ENCODE measurements at regions not wholly inside any gene's neighbourhood (a gene's known extent, or its start where the extent isn't known, plus 50 kb on each side); places are given as distances from the start of the nearest gene placed in this dataset.
"Not testable (repeated sequence)": the region's sequence is repeated elsewhere in the genome, so short reads cannot be mapped to it uniquely, and the experiment has no call there.

GRCh38 chr7:68176974-68177373 lies 1180.3 kb downstream of the TYW1 start:
- DNase-seq (ENCODE audit: low spot score), result no peak

GRCh38 chr7:68180761-68181160 lies 1184.1 kb downstream of the TYW1 start:
- no peak for DNase-seq (ENCODE audit: low spot score)

GRCh38 chr7:68183176-68183575 lies 1186.5 kb downstream of the TYW1 start:
- DNase-seq (ENCODE audit: low spot score), result no peak

DNA sequence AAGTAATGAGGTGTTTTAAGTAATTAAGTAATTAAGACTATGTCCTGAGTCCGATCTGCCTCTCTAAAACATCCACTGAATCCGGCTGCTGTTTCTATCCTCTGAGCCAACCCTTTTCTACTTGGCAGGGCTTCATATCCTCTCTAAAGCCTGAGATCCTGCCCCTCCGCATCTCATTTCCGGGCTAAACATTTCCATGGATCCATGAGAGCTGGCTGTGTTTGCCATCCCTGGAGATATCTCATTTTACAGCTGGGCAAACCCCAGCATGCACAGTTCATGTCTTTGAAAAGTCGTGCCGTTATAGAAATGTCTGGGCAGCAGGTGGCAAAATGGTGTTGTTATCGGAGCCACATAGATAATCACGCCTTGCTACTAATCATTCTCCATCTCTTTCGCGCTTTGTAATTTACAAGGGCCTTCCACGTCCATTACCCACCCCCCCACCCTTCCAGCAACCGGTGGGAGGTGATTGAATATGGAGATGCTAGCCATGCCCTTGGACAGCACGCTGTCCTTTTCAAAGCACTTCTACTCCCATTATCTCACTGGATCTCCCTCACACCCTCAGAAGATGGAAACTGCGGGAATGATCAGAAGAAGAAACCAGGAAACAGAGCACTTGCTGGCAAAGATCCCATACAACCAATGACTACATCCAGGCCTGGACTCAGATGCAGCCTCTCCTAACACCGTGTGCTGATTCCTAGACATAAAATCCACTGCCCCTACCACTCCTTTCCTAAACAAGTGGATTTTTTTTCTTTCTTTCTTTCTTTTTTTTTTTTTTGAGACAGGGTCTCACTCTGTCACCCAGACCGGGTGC lies 1189.2 kb downstream of the TYW1 start:
- DNase-seq (ENCODE audit: low spot score), result no peak

DNA sequence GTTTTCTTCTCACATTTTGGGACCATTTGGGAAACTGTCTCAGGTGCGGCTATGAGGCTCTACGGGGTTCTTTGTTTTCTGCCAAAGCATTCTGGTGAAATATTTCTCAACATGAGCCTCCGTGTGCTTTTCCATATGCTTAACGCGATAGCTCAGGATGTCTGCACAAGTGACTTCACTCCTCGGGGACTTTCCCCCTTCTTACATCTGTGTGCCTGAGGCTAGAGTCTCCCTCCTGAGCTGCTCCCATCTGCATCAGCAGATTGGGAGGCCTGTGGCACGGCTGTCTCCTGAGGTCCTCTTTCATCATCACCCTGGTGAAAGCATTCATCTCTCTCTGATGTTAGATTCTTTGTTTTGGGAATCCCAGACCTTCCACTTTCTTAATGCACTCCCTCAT lies 1190.9 kb downstream of the TYW1 start:
- no peak for DNase-seq (ENCODE audit: low spot score)

DNA sequence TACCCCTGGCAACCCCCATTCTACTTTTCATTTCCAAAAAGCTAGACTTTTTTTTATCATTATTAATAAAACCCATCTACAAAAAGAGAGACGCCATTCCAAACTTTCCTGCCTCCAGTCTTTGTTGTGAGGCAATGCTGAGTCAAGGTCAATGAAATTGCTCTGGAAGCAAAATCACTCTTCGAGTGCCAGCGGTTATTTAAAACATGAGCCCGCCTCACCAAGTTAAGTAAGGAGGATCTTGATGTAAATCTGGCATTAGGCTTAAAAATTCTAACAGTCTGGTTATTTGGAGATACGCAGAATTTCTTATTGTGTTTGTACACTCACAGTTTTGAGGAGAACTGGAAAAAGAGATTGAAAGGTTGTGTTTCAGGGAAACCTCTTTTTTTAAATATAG lies 1196.3 kb downstream of the TYW1 start:
- no peak for DNase-seq (ENCODE audit: low spot score)

GRCh38 chr7:68195642-68196041 lies 1199.0 kb downstream of the TYW1 start:
- not testable (repeated sequence) for DNase-seq (ENCODE audit: low spot score)

DNA sequence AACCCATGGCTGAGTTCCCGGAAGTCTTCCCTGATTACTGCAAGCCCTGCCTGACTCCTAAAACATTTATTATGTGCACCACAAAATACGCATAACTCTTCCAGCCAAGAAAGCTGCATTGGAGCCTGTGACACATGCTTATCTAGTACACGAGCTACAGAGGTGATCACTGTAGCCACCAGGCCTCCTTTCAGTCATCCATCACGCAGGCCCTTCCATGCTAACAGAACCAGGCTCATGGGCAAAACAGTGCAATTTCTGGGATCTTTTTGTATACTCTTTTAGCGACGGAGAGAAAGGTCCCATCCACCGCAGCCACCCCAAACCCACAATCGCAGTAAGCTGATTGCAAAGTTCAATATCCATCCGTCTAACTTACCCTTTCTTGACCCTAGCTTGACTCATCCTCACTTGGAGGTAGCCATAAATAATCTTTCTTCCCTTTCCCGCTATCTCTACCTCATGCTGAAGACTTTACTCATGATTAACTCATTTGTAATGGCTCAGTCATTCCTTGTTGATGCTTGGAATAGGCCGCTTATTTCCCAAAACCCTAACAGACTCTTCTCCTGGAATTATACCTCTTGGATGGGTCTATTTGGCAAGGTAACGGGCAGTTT lies 1203.5 kb downstream of the TYW1 start:
- no peak for DNase-seq (ENCODE audit: low spot score)

GRCh38 chr7:68203251-68203650 lies 1206.6 kb downstream of the TYW1 start:
- no peak for DNase-seq (ENCODE audit: low spot score)

GRCh38 chr7:68205826-68206225 lies 1209.2 kb downstream of the TYW1 start:
- DNase-seq (ENCODE audit: low spot score), result no peak

- no peak for DNase-seq (ENCODE audit: low spot score)
Measured at GRCh38 chr7:68206946-68207485, 1210.4 kb downstream of the TYW1 start.

GRCh38 chr7:68207676-68208075 lies 1211.0 kb downstream of the TYW1 start:
- DNase-seq (ENCODE audit: low spot score), result no peak

DNA sequence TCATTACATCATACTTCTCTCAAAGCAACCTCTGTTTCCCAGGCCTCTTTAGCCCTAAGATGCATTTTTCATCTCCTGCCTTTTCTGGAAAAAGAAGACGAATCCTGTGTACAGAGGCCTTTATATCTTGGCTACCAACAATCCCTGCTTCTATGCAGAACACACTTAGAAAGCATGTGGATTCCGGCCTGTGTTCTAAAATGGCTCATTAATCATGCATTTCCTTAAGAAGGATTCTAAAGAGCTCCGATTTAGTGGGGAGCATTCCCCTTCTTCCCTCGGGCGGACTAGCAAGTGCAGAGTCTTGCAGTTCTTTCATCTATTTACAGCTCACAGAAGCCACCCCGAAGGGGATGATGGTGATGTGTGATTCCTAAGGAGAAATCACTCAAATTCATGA lies 1212.9 kb downstream of the TYW1 start:
- DNase-seq (ENCODE audit: low spot score), result no peak

DNA sequence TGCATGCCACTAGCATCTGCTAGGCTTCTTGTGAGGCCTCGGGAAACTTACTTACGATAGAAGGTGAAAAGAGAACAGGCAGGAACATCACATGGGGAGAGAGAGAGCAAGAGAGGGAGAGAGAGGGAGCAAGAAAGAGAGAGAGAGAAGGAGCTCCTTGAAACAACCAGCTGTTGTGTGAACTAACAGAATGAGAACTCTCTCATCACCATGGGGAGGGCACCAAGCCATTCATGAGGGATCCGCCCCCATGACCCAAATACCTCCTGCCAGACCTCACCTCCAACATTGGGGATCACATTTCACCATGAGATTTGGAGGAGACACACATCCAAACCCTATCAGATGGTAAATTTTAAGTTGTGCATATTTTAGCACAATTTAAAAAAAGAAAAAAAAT lies 1217.2 kb downstream of the TYW1 start:
- no peak for DNase-seq (ENCODE audit: low spot score)

DNA sequence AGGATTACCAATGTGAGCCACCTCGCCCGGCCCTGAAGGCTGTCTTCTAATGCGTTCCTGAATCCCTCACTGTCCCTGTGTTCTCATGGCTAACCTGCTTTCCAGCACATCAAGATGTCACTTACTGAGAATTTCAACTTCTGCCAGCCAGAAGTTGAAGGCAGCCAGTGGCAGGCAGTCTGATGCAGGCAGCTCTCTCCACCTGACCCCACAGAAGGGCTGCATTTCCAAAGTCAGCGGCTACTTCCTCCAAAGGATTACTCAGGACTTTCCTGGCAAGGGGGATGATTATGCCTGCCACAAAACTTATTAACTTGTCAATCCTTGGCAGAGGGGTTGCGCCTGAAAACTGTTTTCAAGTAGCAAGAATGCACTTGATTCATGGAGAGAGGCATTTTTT lies 1219.4 kb downstream of the TYW1 start:
- DNase-seq (ENCODE audit: low spot score), result no peak

DNA sequence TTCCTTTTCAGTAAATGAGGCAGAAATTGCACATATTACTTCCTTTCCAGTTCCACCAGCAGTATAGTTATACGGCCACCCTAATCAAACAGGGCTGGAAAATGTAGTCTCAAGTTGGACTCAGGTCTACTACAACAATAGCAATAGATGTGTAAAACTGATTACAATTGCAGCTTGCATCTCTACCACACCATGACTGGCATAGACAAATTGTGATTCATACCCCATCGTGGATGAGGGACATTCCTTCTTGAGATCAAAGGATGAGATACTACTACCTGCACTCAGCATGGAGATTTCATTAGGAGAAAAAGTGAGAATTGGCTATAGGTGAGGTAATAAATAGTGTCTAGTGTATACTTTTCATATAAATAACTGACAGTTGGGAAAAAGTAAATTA lies 1220.8 kb downstream of the TYW1 start:
- no peak for DNase-seq (ENCODE audit: low spot score)

GRCh38 chr7:68218461-68218860 lies 1221.8 kb downstream of the TYW1 start:
- DNase-seq (ENCODE audit: low spot score), result no peak

GRCh38 chr7:68222311-68222710 lies 1225.7 kb downstream of the TYW1 start:
- no peak for DNase-seq (ENCODE audit: low spot score)

- DNase-seq (ENCODE audit: low spot score), result no peak
Measured at GRCh38 chr7:68224041-68224741, 1227.6 kb downstream of the TYW1 start.

- DNase-seq (ENCODE audit: low spot score), result not testable (repeated sequence)
Measured at GRCh38 chr7:68231011-68231410, 1234.4 kb downstream of the TYW1 start.

DNA sequence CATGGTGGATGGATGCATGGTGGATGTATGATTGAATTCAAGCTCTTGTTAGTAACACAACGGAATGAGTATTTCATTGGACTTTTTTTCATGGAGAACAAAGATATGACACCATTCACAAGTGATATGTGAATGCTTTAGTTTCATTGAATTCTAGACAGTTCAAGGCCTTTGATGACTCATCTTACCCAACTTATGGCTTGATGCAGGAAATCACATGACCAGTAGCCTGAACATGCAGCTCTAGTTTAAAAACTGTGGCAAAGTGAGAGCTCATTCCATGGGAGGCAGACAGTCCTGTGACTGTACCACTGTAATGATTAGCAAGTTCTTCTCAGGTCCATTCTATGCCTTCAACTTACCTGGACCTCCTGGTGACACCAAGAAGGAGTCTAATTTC lies 1239.3 kb downstream of the TYW1 start:
- DNase-seq (ENCODE audit: low spot score), result no peak

GRCh38 chr7:68238204-68238805 lies 1241.7 kb downstream of the TYW1 start:
- DNase-seq (ENCODE audit: low spot score), result no peak

All from left forelimb (tissue), 1 donor.